SU-DHL-6 (cell line): ENCODE measurements at regions not wholly inside any gene's neighbourhood (a gene's known extent, or its start where the extent isn't known, plus 50 kb on each side); places are given as distances from the start of the nearest gene placed in this dataset.

Experiments used
- EZH2phosphoT487 ChIP-seq: fragments of 200-600 bp; sonication (generic), shearing (Covaris generic); conservative IDR thresholded peaks from 2 replicates; pipeline ENCODE4 v1.6.1; 2018; ENCODE audit warnings: mild to moderate bottlenecking, antibody characterized with exemption, low read length, moderate library complexity, mixed read lengths
- TF ChIP-seq, protein P1 (sequence below): fragments of 200-600 bp; sonication (generic); IDR thresholded peaks from one replicate; pipeline ENCODE4 v1.5.1; 2017; ENCODE audit warnings: antibody characterized with exemption, mild to moderate bottlenecking, low read length, moderate library complexity; ENCODE audit not compliant: insufficient read depth, poor library complexity, severe bottlenecking

DNA sequence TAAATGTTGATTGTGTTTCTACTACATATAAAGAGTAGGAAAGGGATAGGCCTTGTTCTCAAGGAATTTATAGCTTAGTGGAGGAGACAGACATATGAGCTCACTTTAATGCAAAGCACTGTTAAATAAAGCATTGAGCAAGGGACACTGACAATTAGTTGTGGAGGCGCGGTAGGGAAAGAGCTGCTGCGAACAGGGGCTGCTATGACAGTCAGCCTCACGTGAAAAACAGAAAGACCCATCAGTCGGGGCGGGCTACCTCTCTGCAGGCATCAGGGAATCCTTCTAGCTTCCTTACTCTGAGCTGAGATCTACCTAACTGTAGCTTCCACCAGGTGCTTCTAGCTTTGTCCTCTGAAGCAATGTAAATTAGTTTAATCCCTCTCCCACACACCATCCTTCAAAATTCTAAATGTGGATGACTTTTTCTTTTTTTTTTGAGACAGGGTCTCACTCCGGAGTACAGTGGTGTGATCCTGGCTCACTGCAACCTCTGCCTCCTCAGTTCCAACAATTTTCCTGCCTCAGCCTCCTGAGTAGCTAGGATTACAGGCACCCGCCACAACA lies 129.9 kb upstream of the ZFHX3 start:
- TF ChIP-seq, protein P1, sequence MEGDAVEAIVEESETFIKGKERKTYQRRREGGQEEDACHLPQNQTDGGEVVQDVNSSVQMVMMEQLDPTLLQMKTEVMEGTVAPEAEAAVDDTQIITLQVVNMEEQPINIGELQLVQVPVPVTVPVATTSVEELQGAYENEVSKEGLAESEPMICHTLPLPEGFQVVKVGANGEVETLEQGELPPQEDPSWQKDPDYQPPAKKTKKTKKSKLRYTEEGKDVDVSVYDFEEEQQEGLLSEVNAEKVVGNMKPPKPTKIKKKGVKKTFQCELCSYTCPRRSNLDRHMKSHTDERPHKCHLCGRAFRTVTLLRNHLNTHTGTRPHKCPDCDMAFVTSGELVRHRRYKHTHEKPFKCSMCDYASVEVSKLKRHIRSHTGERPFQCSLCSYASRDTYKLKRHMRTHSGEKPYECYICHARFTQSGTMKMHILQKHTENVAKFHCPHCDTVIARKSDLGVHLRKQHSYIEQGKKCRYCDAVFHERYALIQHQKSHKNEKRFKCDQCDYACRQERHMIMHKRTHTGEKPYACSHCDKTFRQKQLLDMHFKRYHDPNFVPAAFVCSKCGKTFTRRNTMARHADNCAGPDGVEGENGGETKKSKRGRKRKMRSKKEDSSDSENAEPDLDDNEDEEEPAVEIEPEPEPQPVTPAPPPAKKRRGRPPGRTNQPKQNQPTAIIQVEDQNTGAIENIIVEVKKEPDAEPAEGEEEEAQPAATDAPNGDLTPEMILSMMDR: no peak
- no peak for TF ChIP-seq EZH2phosphoT487
